ENCODE measurements at regions not wholly inside any gene's neighbourhood (a gene's known extent, or its start where the extent isn't known, plus 50 kb on each side); places are given as distances from the start of the nearest gene placed in this dataset.

DNA sequence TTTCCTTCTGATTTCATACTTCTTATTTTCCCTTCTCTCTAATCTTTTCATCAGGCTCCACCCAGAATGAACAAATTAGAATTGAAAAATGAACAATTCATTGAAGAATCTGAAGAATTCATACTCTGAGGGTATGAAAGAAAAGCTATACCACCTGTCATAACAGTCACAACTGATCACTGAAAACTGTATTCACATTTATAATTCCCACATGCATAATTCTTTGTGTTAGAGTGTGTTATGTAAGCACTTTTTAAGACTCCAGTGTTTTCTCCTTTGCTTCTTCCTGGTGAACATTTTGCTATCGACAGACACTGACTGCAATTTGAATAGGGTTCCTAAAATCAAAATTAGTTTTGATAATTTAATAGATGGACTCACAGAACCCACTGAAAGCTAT, 271.2 kb downstream of the SLC16A7 start:
- no peaks in the 10 kb centered on the region for H3K36me3 Mint-ChIP-seq (ENCODE audit: low read depth)
- no peaks in the 10 kb centered on the region for H3K9me3 Mint-ChIP-seq
- H3K36me3 ChIP-seq (ENCODE audit: insufficient read depth, low read length) = no peaks in the 10 kb centered on the region
- ATAC-seq (ENCODE audit: poor library complexity) (no peak), DNase-seq (no peak)
- intact Hi-C loops (cut with DNase I, micrococcal nuclease) = no loop called here
- no peak overlapping the region for H3K27ac ChIP-seq (ENCODE audit: low read depth in 1 of 2, low read length in 2 of 2)
- H3K27me3 Mint-ChIP-seq = no peaks in the 10 kb centered on the region
- peaks cover 0 to 10% of the 10 kb centered on the region in 2 experiments for H3K9me3 ChIP-seq (ENCODE audit: control insufficient read depth in 1 of 2, insufficient read depth in 1 of 2, low read length in 2 of 2)
- no peaks in the 10 kb centered on the region for H3K27me3 ChIP-seq (ENCODE audit: control insufficient read depth in 1 of 2, insufficient read depth in 2 of 2, low read length in 2 of 2)
- ChIA-PET CTCF (no interaction called here), POLR2A (no interaction called here)
- TF ChIP-seq, protein P1, sequence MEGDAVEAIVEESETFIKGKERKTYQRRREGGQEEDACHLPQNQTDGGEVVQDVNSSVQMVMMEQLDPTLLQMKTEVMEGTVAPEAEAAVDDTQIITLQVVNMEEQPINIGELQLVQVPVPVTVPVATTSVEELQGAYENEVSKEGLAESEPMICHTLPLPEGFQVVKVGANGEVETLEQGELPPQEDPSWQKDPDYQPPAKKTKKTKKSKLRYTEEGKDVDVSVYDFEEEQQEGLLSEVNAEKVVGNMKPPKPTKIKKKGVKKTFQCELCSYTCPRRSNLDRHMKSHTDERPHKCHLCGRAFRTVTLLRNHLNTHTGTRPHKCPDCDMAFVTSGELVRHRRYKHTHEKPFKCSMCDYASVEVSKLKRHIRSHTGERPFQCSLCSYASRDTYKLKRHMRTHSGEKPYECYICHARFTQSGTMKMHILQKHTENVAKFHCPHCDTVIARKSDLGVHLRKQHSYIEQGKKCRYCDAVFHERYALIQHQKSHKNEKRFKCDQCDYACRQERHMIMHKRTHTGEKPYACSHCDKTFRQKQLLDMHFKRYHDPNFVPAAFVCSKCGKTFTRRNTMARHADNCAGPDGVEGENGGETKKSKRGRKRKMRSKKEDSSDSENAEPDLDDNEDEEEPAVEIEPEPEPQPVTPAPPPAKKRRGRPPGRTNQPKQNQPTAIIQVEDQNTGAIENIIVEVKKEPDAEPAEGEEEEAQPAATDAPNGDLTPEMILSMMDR (IDR thresholded peaks at IDR 0.05) = no peak
- H3K4me1 Mint-ChIP-seq (ENCODE audit: low read depth) = no peaks in the 10 kb centered on the region
- no peaks in the 10 kb centered on the region for H3K4me1 ChIP-seq (ENCODE audit: insufficient read depth, low read length)
- H3K27ac Mint-ChIP-seq = no peak overlapping the region
- no peak overlapping the region for H3K4me3 ChIP-seq (ENCODE audit: low read length)
- H3K4me3 Mint-ChIP-seq = no peak overlapping the region

DNA sequence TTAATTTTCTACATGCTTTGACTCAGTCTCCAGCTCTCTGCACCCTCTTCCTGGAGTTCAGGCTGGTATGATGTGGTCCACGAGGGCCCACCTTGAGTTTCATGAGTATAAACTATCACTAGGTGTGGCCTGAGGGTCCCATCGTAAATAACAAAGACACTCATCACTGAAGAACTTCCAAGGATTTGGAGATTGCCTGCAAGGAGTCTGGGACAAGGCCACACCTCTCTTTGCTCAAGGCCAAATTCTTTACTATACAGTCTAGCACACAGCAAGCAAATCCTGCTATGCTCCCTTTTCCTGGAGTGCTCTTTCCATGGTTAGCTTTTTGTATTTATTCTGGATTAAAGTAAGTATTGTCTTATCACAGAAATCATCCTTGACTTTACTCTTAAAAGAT, 271.9 kb downstream of the SLC16A7 start:
- no peak for ATAC-seq (ENCODE audit: poor library complexity)
- Mint-ChIP-seq H3K27me3 (no peaks in the 10 kb centered on the region), H3K36me3 (ENCODE audit: low read depth) (no peaks in the 10 kb centered on the region), H3K9me3 (peaks cover 2% of the 10 kb centered on the region), H3K4me1 (ENCODE audit: low read depth) (no peaks in the 10 kb centered on the region), H3K27ac (no peak overlapping the region), H3K4me3 (no peak overlapping the region)
- no peaks in the 10 kb centered on the region for H3K4me1 ChIP-seq (ENCODE audit: insufficient read depth, low read length)
- H3K36me3 ChIP-seq (ENCODE audit: insufficient read depth, low read length) = no peaks in the 10 kb centered on the region
- no peak overlapping the region for H3K27ac ChIP-seq (ENCODE audit: low read depth in 1 of 2, low read length in 2 of 2)
- POLR2A ChIA-PET = no interaction called here
- intact Hi-C loops (cut with DNase I, micrococcal nuclease) = no loop called here
- CTCF ChIA-PET = no interaction called here
- H3K4me3 ChIP-seq (ENCODE audit: low read length) = no peak overlapping the region
- H3K27me3 ChIP-seq (ENCODE audit: control insufficient read depth in 1 of 2, insufficient read depth in 2 of 2, low read length in 2 of 2) = no peaks in the 10 kb centered on the region
- no peak for DNase-seq
- TF ChIP-seq, protein P1 (IDR thresholded peaks at IDR 0.05) = no peak
- H3K9me3 ChIP-seq (ENCODE audit: control insufficient read depth in 1 of 2, insufficient read depth in 1 of 2, low read length in 2 of 2) = peaks cover 0 to 10% of the 10 kb centered on the region in 2 experiments

DNA sequence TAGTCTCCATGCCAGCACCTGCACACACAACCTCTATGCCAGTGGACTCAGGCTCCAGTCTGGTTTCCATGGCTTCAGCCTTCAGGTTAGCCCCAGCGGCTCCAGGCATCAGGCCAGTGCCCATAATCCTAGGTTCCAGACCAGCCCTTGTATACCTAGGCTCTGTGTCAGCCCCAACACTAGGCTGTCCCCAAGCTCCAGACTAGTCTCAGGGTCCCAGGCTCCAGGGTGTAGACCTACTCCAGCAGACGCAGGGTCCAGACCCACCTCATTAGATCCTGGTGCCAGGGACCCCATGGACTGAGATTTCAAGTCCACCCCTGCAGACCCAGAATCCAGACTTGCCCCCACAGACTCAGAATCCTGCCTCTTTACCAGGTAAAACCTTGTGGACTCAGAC, 275.9 kb downstream of the SLC16A7 start:
- POLR2A ChIA-PET = no interaction called here
- H3K9me3 Mint-ChIP-seq = peaks cover 4% of the 10 kb centered on the region

More for the DNA sequence above, 275.9 kb downstream of the SLC16A7 start:
- CTCF ChIA-PET = no interaction called here
- Mint-ChIP-seq H3K4me3 (no peak overlapping the region), H3K27ac (no peak overlapping the region), H3K27me3 (no peaks in the 10 kb centered on the region), H3K4me1 (ENCODE audit: low read depth) (no peaks in the 10 kb centered on the region), H3K36me3 (ENCODE audit: low read depth) (no peaks in the 10 kb centered on the region)
- Histone ChIP-seq H3K36me3 (ENCODE audit: insufficient read depth, low read length) (no peaks in the 10 kb centered on the region), H3K27me3 (ENCODE audit: control insufficient read depth in 1 of 2, insufficient read depth in 2 of 2, low read length in 2 of 2) (no peaks in the 10 kb centered on the region), H3K4me1 (ENCODE audit: insufficient read depth, low read length) (no peaks in the 10 kb centered on the region), H3K27ac (ENCODE audit: low read depth in 1 of 2, low read length in 2 of 2) (no peak overlapping the region), H3K4me3 (ENCODE audit: low read length) (no peak overlapping the region), H3K9me3 (ENCODE audit: control insufficient read depth in 1 of 2, insufficient read depth in 1 of 2, low read length in 2 of 2) (peaks cover 0 to 10% of the 10 kb centered on the region in 2 experiments)
- ATAC-seq (ENCODE audit: poor library complexity) (no peak), DNase-seq (peak in 1 of 14 experiments; percentile 4)
- TF ChIP-seq, protein P1 (IDR thresholded peaks at IDR 0.05) = no peak
- intact Hi-C loops (cut with DNase I, micrococcal nuclease) = no loop called here
